ENCODE measurements at regions not wholly inside any gene's neighbourhood (a gene's known extent, or its start where the extent isn't known, plus 50 kb on each side); places are given as distances from the start of the nearest gene placed in this dataset.

DNA sequence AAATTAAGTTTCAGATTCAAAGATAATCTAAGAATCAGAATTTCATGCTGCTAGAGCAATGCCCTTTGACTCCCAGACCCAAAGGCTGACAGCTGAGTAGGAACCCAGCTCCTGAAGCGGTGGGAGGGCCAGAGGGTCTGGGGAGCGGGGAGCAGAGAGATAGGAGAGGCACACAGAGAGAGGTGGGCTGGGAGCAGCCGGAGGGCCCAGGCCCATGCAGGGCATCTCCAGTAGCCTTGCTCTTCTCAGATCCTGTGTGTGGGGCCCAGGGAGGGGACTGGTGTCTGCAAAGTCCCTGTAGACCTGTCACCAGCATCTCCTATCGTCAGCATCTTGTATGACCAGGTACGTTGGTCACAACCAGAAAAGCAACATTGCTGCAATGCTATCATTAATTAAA, 75.3 kb upstream of the OLFM1 start:
- Mint-ChIP-seq H3K9me3 (ENCODE audit: low read depth, unreplicated experiment) (no peaks in the 10 kb centered on the region), H3K27me3 (ENCODE audit: unreplicated experiment) (peaks cover 13% of the 10 kb centered on the region), H3K4me1 (ENCODE audit: low read depth, unreplicated experiment) (no peaks in the 10 kb centered on the region), H3K36me3 (ENCODE audit: insufficient read depth, unreplicated experiment) (no peaks in the 10 kb centered on the region), H3K27ac (ENCODE audit: unreplicated experiment) (no peak overlapping the region), H3K4me3 (ENCODE audit: low read depth, unreplicated experiment) (no peak overlapping the region)
- no TSS peak for BruUV-seq (replicated peaks)
- CTCF ChIA-PET = no interaction called here
- no peak for DNase-seq
- TF ChIP-seq, protein P1, sequence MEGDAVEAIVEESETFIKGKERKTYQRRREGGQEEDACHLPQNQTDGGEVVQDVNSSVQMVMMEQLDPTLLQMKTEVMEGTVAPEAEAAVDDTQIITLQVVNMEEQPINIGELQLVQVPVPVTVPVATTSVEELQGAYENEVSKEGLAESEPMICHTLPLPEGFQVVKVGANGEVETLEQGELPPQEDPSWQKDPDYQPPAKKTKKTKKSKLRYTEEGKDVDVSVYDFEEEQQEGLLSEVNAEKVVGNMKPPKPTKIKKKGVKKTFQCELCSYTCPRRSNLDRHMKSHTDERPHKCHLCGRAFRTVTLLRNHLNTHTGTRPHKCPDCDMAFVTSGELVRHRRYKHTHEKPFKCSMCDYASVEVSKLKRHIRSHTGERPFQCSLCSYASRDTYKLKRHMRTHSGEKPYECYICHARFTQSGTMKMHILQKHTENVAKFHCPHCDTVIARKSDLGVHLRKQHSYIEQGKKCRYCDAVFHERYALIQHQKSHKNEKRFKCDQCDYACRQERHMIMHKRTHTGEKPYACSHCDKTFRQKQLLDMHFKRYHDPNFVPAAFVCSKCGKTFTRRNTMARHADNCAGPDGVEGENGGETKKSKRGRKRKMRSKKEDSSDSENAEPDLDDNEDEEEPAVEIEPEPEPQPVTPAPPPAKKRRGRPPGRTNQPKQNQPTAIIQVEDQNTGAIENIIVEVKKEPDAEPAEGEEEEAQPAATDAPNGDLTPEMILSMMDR (IDR thresholded peaks at IDR 0.05; ENCODE audit: unreplicated experiment) = no peak
- intact Hi-C loops (cut with micrococcal nuclease; ENCODE audit: unreplicated experiment) = no loop called here

DNA sequence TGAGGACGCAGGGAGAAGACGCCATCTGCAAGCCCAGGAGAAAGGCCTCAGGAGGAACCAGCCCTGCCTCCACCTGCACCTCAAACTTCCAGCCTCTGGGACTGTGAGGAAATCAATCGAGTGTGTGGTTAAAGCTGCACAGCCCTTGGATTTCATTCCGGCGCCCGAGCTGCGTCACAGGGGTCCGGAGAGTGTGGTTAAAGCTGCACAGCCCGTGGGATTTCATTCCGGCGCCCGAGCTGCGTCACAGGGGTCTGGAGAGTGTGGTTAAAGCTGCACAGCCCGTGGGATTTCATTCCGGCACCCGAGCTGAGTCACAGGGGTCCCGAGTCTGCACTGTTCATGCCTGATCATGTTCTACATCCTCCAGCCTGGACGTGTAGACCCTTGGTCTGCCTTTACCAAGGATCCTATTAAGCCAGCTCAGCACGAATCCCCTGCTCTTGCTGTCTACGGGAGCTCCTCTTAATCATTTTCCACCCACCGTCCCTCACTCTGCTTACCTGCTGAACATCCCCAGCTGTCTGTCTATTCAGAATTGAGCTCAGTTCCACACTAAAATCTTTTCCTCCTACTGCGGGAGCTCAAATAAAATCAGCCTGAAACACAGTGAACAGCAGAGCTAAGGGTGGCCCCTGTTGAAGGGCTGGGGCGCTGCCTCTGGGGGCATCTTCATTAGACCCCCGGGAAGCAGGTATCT, 73.0 kb upstream of the OLFM1 start:
- TF ChIP-seq, protein P1 (IDR thresholded peaks at IDR 0.05; ENCODE audit: unreplicated experiment) = no peak
- Mint-ChIP-seq H3K27me3 (ENCODE audit: unreplicated experiment) (peaks cover 13% of the 10 kb centered on the region), H3K4me3 (ENCODE audit: low read depth, unreplicated experiment) (no peak overlapping the region), H3K4me1 (ENCODE audit: low read depth, unreplicated experiment) (no peaks in the 10 kb centered on the region), H3K9me3 (ENCODE audit: low read depth, unreplicated experiment) (no peaks in the 10 kb centered on the region), H3K27ac (ENCODE audit: unreplicated experiment) (no peak overlapping the region), H3K36me3 (ENCODE audit: insufficient read depth, unreplicated experiment) (no peaks in the 10 kb centered on the region)
- intact Hi-C loops (cut with micrococcal nuclease; ENCODE audit: unreplicated experiment) = no loop called here
- CTCF ChIA-PET = no interaction called here
- BruUV-seq (replicated peaks) = no TSS peak
- no peak for DNase-seq

DNA sequence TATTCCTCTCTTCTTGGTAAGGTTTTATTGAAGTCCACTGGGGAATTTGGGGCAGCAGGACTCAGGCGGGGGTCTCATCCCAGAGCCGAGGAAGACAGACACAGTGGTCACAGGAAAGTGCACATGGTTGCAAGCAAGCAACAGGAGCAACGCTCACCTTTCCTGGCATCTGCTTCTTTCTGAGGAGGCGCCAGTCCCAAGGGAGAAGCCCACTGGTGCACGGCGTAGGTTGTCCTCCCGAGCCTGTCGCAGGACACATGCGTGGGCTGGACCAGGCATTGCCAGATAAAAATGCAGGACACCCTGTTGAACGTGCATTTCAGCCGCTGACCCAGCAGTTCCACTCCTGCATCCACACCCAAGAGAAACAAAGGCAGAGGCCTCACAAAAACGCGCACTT, 72.4 kb upstream of the OLFM1 start:
- no peaks in the 10 kb centered on the region for H3K4me1 Mint-ChIP-seq (ENCODE audit: low read depth, unreplicated experiment)
- intact Hi-C loops (cut with micrococcal nuclease; ENCODE audit: unreplicated experiment) = no loop called here
- peaks cover 13% of the 10 kb centered on the region for H3K27me3 Mint-ChIP-seq (ENCODE audit: unreplicated experiment)
- no peak overlapping the region for H3K27ac Mint-ChIP-seq (ENCODE audit: unreplicated experiment)
- DNase-seq = no peak
- TF ChIP-seq, protein P1 (IDR thresholded peaks at IDR 0.05; ENCODE audit: unreplicated experiment) = no peak
- H3K36me3 Mint-ChIP-seq (ENCODE audit: insufficient read depth, unreplicated experiment) = no peaks in the 10 kb centered on the region
- H3K9me3 Mint-ChIP-seq (ENCODE audit: low read depth, unreplicated experiment) = no peaks in the 10 kb centered on the region
- no TSS peak for BruUV-seq (replicated peaks)
- no peak overlapping the region for H3K4me3 Mint-ChIP-seq (ENCODE audit: low read depth, unreplicated experiment)
- CTCF ChIA-PET = no interaction called here

DNA sequence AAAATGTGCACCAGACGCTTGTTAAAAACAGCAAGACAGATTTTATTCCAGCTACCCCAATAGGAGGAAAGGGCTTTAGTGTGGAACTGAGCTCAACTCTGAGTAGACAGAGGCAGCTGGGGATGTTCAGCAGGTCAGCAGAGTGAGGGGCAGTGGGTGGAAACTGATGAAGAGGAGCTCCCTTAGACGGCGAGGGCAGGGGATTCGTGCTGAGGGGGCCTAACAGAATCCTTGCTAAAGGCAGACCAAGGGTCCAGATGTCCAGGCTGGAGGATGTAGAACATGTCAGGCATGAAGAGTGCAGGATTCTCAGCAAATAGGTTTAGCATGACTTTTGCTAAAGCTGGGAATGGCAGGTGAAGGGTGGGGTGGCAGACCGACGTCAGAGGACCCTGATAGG, 71.9 kb upstream of the OLFM1 start:
- TF ChIP-seq, protein P1 (IDR thresholded peaks at IDR 0.05; ENCODE audit: unreplicated experiment) = no peak
- no peak for DNase-seq
- intact Hi-C loops (cut with micrococcal nuclease; ENCODE audit: unreplicated experiment) = no loop called here
- no TSS peak for BruUV-seq (replicated peaks)
- Mint-ChIP-seq H3K9me3 (ENCODE audit: low read depth, unreplicated experiment) (no peaks in the 10 kb centered on the region), H3K27ac (ENCODE audit: unreplicated experiment) (no peak overlapping the region), H3K4me1 (ENCODE audit: low read depth, unreplicated experiment) (no peaks in the 10 kb centered on the region), H3K36me3 (ENCODE audit: insufficient read depth, unreplicated experiment) (no peaks in the 10 kb centered on the region), H3K27me3 (ENCODE audit: unreplicated experiment) (peaks cover 13% of the 10 kb centered on the region), H3K4me3 (ENCODE audit: low read depth, unreplicated experiment) (no peak overlapping the region)
- CTCF ChIA-PET = no interaction called here
